ENCODE measurements at regions not wholly inside any gene's neighbourhood (a gene's known extent, or its start where the extent isn't known, plus 50 kb on each side); places are given as distances from the start of the nearest gene placed in this dataset.

- TF ChIP-seq CTCF (IDR thresholded peaks at IDR 0.05; ENCODE audit: insufficient read depth, low read length, poor library complexity, severe bottlenecking) (no peak), EZH2phosphoT487 (conservative IDR thresholded peaks at IDR 0.05; ENCODE audit: low read length) (no peak)
Measured at GRCh38 chr3:30162579-30162978, 443.8 kb upstream of the TGFBR2 start.

All from SU-DHL-6 (cell line).